Breast epithelium (tissue), 3 donors: ENCODE measurements at regions not wholly inside any gene's neighbourhood (a gene's known extent, or its start where the extent isn't known, plus 50 kb on each side); places are given as distances from the start of the nearest gene placed in this dataset.
"Not testable (repeated sequence)": the region's sequence is repeated elsewhere in the genome, so short reads cannot be mapped to it uniquely, and the experiment has no call there.

Source experiments
- POLR2A ChIP-seq: fragments of 450-650 bp; IDR thresholded peaks from one replicate; pipeline ENCODE4 v1.6.1; 2016; ENCODE audit warnings: antibody characterized with exemption, mild to moderate bottlenecking, moderate library complexity
- TF ChIP-seq, protein P1 (sequence below), 3 donors: fragments of 450-650 bp; IDR thresholded peaks; one replicate each; pipeline ENCODE4 v1.5.1; 2016 to 2017; ENCODE audit warnings: antibody characterized with exemption in 3 of 3, mild to moderate bottlenecking in 3 of 3, moderate library complexity in 3 of 3

- TF ChIP-seq, protein P1, sequence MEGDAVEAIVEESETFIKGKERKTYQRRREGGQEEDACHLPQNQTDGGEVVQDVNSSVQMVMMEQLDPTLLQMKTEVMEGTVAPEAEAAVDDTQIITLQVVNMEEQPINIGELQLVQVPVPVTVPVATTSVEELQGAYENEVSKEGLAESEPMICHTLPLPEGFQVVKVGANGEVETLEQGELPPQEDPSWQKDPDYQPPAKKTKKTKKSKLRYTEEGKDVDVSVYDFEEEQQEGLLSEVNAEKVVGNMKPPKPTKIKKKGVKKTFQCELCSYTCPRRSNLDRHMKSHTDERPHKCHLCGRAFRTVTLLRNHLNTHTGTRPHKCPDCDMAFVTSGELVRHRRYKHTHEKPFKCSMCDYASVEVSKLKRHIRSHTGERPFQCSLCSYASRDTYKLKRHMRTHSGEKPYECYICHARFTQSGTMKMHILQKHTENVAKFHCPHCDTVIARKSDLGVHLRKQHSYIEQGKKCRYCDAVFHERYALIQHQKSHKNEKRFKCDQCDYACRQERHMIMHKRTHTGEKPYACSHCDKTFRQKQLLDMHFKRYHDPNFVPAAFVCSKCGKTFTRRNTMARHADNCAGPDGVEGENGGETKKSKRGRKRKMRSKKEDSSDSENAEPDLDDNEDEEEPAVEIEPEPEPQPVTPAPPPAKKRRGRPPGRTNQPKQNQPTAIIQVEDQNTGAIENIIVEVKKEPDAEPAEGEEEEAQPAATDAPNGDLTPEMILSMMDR (IDR thresholded peaks at IDR 0.05), result not testable (repeated sequence)
- TF ChIP-seq POLR2A, result not testable (repeated sequence)
These were observed 1618.2 kb downstream of the SPATA31A7 start for GRCh38 chr9:62808081-62808480.
